Stimulated activated CD4-positive, alpha-beta T cell treated with anti-CD3 and anti-CD28 coated beads, Interleukin-2, amount 100 ng/mL, for 4 hours (primary cell): ENCODE measurements at regions not wholly inside any gene's neighbourhood (a gene's known extent, or its start where the extent isn't known, plus 50 kb on each side); places are given as distances from the start of the nearest gene placed in this dataset.

Experiments
- DNase-seq: peaks from one replicate; pipeline ENCODE4 v3.0.0-alpha.2; 2020; ENCODE audit warnings: low read depth

DNA sequence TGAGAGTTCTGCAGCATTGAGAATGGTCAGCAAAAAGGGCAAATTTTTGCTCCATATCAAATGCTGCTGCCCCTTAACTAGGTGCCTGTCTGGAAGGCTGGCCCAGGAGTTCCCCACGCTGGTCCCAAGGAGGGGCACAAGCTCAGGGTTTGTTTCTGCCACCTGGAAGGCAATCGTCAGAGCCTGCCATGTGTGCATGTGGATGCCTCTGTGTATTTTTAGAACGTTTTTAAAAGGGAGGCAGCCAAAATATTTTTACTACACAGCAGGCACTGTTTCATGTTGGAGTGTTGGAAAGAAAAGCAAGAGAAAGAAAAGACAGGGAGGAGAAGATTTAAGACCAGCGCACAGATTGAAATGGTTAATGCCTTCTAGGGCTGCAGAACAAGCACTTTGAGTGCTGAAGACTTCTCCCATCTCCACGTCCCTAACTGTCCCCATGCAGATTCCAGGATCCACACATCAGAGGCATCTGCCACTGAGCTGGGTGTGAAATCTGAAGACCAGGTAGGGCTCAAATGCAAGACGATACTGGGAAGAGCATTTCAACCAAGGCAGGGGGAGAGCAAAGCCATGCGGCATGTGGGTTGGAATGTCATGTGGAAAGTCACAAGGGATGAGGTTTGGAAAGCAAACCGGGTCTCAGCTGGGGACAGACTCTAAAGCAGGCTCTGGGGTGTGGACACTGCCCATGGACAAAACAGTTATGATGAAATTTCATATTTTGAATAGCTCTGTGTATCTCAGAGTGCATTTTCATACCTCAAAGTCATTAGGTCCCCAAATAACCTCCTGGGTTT is 557.2 kb downstream of the BCL11B start:
- DNase-seq = no peak

DNA sequence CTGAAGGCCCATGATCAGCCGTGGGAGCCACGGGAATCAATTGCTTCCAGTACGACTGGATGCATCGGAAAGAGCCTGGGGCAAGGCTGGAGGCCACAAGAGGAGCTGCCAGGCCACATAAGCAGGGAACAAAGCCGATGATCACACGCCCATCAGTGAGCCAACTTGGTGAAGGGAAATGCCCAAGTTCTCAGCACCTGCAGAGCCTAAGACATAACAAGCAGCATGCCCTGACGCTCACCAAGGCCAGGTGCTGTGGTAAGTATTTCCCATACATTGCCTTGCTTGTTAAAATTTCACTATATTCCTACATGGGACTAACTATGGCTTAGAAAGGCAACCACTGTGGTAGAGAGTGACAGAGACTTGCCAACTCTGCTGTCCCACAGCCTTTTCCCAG is 555.9 kb downstream of the BCL11B start:
- no peak for DNase-seq

DNA sequence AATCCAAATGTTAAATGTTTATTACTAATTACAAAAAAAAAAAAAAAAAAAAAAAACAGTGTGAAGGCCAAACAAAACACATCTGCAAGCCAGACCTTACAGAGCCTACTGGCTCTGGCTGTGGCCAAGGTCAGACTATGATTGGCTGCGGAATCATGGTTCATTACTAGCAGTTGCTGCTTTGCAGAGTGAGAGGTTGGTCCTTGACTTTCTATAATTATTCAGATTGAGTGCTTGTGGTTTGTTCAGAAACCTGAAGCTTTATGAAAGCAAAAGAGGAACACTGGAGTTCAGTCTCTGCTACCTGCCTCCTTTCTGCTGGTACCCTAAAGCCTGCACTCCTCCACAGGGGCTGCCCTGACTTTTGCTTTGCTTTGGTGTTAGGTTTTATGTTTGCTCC is 550.9 kb downstream of the BCL11B start:
- no peak for DNase-seq

DNA sequence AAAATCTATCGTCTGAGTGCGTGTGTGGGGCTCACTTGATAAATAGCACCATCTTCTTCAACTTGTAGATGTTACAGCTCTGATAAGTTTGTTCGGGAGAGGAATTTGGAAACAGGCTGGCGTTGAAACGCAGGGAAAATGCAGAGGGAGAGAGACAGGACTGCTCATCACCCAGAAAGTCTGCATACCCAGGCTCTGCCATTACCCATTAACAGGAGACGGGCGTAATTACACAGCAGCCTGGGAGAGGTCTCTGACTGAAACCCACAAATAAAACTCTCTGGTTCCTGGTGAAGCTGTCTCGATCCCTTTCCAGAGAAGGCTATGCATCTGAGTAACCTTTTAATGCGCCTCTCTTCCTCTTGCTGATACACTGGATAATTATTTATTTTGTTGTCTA is 547.3 kb downstream of the BCL11B start:
- DNase-seq = no peak

DNA sequence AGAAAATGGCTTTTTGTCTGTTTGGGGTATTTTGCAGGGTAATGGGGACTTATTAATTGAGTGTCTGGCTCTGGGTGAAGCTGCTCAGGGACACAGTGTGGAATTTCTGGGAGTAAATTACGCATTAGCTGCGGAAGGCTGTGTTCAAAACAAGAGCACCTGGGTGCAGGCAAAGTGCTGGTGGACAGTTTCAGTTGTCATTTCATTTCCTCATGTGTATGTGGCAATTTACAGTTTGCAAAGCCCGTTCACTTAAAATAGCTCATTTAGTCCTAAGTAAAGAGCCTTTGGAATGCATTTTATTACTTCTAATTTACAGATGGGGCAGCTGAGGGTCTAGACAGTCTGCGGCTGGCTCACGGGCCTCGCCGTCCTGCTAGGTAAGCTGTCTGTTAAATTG is 546.8 kb downstream of the BCL11B start:
- no peak for DNase-seq

DNA sequence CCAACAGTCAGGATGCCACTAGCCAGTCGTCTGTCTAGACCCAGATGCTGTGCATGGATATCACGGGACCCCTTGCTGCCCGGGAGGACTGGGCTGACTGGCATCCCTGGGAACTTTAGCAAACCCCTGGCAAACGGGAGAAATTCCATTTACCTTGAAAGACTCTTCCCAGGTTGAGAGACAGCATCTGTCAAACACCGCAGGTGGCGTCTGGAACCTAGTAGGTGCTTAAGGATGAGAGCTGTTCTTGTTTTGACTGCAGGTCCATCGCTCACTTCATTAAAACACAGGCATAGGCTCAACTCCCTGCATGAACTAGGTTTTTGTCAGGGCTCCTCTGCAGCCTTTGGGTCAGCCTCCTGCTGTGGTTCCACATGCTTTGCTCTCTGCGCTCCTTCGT is 546.3 kb downstream of the BCL11B start:
- no peak for DNase-seq

DNA sequence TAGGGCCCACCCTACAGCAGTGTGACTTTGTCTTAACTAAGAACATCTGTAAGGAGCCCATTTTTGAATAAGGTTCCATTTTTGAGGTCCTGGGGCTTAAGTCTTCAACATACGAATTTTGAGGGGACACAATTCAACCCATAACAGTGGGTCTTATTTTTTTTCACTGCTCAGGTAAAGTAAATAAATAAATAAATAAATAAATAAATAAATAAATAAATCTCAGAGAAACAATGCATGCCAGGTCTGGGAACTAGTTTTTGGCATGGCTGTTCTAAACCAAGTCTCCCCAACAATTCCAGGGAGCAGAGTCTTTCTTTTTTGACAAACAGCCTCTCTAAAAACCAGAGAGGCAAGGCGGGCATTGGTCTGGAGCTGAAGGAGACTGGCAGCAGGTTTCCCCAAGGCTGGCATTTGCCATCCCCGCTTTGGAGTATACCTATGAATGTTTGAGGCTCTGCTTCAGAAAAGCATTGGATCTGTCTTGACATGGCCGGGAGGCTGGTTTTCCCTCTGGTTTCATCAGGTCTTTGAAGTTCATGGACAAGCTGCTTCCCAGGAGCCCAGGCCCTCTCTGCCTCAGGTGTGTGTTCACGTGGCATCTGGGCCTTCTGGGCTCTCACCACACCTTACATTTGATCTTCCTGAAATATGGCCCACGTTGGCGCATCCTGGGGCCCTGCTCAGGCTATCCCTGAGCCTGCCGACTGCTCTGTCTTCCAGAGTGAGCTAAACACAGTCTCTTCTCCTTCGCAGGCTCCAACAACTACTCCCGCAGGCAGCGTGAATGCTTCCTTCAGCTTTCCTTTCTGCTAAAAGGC is 545.2 kb downstream of the BCL11B start:
- DNase-seq = no peak

DNA sequence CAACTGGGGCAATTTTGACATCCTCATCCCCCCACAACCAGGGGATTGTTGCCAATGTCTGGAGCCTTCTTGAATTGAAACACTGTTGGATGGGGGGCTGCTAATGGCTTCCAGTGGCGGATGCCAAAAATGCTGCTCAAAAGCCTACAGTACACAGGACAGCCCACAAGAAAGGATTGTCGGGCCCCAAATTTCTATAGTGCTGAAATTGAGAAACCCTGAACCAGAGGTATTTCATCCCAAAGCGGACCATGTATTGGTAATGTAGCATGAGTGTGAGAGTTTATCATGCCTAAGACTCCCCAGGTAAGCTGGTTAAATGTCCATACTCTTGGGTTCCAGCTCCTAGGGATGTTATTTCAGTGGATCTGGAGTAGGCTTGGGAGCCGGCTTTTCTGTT is 544.0 kb downstream of the BCL11B start:
- DNase-seq = no peak

DNA sequence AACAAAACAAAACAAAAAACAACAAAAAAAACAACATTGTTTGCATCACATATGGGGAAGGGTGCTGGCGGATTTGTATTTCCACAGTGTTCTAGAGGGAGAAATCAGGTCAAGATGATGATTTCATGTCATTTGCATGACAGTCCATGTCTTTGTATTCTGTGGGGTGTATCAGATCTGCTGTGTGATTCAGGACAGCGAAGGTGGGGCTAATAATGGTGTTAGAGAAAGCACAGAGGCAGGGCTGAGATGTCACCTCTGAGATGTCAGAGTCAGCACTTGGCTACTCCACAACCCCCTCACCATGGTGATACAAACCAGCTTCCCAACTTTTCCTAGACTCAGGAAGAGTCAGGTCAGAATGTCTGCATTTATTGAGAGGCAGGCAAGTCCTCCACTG is 543.2 kb downstream of the BCL11B start:
- no peak for DNase-seq

DNA sequence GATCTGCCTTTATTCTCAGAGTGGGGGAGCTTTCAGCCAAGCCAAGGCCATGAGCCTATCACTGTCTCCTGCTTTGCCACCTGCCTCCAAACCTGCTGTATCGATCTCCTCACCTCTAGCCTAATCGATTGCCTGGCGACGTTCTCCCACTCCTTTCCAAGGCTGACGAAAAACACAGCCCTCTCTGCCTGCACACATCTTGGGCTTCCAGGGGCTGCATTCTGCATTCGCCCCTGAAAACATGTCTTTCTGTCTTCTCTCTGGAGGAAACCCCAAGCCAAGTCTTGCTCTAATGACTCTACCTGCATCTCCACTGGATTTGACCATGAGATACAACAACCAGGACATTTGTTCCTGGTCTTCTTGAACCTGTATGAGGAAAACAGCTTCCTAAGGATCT is 540.7 kb downstream of the BCL11B start:
- no peak for DNase-seq

DNA sequence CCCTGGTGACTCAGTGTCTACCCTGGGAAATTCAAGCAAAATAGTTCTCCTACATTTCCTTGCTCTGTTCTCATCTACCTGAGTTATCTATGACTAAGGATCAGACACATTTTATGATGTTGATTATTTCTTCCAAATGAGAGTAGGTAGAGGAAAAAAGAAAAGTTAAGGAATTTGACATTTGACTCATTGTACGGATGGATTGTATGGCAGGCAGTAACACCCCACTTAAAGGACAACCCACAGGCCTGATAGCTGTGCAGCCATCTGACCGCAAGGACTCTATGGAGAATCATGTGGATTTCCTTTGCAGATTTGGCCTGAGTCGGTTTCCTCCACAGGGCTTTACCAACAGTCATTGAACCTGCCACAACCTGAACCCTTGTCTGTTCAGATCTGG is 540.3 kb downstream of the BCL11B start:
- DNase-seq = no peak

DNA sequence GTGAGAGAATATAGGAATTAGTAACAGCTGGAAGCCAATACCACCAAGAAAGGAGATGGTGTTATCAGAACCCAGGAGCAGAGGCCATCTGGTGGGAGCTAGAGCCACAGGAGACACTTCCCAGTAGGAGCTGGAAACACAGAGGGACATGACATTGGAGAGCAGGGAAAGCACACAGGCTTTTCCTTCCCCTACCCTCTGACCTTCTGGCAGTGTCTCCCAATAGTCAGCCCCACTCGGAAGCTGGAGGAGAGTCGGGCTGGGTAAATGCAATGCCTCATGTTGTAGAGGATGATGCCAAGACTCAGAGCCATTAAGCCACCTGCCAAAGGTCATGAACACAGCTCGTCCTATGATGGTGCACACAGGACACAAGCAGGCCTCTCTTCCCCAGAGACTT is 538.5 kb downstream of the BCL11B start:
- DNase-seq = no peak

DNA sequence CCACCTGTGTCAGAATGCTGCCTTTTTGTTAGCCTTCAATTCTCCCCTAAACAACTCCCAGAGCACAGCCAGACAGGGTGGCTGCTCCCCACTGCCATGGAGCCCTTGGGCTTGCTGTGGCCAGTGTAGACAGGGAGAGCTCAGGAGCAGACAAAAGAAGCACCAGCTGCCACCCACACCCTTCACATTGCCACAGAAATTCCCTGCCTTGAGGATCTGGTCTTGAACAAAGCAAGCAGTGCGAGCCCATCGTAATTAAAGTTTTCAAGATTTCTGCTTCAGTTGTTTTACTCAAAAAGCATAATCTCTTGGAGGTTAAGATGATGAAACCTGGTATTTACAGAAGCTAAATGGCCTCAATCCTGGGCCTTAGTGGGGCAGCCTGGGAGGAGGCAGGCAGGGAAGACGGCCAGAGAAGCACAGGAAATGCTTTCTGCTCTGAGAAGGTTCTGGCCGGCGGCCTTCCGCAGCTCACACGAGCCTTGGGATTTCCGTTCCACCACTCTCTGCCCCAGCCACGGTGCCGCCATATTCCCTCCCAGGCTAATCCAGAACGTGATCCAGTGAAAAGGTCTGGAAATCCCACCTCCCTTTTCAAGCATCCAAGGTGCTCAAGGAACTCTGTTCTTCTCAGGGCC is 535.2 kb downstream of the BCL11B start:
- DNase-seq = no peak

DNA sequence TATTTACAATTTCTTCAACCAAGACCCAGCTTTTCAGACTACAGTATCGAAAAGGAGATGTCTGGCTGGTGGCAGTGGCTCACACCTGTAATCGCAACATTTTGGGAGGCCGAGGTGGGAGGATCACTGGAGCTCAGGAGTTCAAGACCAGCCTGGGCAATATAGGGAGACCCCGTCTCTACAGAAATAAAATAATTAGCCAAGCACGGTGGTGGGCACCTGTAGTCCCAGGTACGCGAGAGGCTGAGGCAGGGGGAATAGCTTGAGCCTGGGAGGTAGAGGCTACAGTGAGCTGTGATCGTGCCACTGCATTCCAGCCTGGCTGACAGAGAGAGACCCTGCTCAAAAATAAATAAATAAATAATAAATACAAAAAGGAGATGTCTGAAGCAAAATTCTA is 530.5 kb downstream of the BCL11B start:
- no peak for DNase-seq

DNA sequence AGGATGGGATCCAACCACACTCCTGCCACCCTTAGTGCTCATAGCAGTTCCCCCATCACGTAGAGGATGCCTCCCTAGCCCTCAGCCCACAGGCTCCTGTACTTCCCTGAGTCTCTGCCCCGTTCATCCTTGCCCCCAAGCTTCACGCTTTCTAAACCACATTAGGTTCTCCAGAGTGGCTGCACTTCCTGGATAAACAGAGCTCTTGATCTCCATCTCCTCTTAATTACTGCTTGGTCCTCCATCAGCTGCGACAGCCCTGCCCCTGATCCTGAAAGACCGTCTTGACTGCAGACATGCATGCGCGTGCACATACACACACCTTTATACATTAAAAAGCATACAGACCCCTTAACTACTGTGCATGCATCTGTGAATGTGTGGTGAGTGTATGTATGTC is 530.0 kb downstream of the BCL11B start:
- no peak for DNase-seq

DNA sequence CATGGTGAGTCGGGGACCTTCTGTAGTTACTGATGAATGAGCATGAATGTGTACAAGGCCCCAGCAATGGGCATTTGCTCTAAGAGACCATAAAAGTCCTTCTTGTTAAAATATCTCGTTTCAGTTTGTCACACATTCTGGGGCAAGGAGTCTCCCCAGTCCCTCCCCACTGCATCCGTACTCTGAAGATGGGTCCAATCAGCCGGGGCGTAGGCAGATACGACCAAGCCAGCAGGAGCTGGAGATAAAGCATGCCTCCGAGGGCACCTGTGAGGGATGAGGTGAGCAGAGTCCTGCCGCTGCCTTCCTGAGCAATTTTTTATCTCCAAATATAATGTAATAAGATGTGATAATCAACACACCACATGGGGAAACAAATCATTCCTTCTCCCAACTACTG is 528.5 kb downstream of the BCL11B start:
- DNase-seq = no peak

DNA sequence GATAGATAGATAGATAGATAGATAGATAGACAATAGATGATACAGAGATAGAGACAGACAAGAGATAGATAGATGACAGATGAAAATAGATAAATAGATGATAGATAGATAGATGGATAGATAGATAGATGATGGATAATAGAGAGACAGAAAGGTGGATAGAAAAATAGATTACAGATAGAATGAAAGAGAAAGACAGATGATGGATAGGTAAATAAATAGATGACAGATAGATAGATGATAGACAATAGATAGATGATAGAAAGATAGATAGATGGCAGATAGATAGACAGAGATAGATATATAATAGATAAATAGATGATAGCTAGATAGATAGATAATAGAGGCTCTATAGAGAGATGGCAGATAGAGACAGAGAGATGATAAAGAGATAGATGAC is 523.0 kb downstream of the BCL11B start:
- DNase-seq = no peak

DNA sequence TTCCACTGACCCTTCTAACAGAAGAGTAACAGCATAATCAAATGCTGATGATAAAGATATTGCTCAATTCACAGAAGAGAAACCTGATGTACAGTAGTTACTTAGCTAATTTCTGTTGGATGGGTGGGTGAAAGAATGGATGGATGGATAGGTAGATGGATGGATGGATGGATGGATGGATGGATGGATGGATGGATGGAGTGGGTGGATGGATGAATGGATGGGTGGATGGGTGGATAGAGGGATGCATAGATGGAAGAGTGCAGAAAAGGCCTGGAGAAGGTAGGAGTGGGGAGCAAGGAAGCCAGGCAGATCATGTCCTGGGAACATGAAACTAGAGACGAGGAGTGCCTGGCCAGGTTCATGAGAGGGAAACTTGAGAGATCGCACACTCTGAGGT is 520.9 kb downstream of the BCL11B start:
- DNase-seq = no peak

DNA sequence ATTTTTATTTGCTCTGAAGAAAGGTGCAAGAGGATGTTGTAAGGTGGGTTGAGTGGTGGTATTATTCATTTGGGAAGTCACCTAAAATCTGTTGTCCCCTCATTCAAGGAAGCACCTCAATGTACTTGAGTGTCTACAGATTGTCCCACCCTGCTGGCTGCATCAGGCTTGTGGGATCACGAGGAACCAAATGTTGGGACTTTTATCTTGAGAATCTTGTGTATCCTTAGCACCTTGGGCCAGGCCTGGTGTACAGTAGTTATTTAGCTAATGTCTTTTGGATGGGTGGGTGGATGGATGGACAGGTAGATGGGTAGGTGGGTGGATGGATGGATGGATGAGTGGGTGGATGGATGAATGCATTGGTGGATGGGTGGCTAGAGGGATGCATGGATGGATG is 519.3 kb downstream of the BCL11B start:
- DNase-seq = no peak

DNA sequence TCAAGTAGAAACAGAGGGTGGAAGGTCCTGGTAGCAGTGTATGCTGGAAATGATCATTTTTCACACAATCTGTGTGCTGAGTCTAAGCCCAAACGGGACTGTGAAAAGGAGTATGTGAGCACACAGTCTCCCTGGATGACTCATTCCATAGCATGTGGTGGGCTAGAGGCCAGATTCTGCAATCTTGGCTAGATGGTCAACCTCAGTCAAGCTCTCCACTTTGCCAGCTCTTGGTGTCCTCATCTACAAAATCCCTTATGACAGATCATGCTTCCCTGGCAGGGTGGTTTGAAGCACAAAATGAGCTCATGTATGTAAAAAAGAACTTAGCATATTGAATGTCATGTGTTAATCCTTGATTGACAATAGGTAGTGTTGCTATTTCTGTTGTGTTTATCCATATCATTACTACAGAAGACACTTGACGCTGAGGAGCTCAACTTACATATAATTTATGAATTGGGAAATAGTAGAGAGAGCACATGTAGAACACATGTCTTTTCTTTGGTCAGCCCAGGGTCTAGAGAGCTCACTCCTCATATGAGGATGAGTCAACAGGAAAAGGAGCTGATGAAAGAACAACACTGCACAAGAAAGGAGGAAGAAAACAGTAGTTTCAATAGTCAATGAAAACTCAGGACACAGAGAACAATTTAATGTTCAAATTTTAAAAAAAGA is 517.5 kb downstream of the BCL11B start:
- DNase-seq = no peak

DNA sequence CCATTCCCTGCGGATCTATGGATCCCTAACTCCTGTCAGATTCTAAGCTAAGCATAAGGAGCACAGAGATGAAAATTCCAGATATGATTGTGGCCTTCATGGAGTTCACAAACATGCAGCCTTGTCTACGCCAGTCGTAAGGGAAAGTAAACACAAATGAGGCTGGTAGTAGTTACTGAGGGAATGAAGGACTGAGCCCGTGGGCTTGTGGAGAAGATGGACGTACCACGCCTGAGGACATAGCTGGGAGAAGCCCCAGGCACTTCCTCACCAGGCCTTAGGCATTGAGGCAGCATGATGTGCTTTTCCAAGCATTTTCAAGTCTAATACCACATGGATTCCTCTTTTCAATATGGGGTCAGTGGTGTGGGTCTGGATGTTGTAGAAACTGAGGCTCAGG is 515.2 kb downstream of the BCL11B start:
- no peak for DNase-seq

DNA sequence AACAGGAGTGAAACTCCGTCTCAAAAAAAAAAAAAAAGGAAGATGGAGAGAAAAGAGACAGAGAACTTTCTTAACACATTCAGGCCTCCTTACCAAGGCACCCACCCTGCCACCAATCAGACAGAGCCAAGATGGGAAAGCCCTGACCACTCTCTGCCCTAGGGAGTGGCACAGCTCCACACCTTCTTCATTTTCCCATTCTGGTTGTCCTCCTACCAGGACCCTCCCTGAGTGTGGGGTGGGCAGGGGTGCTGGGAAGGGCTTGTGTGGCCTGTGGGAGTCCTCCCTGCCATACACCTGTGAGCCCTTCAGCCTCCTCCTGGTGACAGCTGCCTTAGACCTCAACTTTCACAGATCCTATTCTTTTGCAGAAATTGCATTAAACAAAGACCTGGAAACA is 513.6 kb downstream of the BCL11B start:
- DNase-seq = no peak

DNA sequence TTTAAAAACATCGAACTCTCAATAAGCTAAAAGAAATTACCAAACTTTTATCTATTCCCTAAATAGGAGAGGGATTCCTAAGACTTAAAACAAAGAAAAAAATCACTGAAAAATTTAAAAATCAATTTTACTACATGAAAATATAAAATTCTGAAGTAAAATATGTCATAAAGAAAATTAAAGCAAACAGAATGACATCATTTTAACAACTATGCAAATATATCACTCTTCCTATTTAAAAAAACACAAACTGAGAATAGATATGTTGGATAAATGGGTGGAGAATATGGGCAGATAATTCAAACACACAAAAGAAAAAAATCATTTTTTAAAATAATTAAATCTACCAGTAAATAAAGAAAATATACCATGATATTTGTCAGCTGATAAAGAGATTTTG is 510.0 kb downstream of the BCL11B start:
- no peak for DNase-seq
